Activated CD8-positive, alpha-beta memory T cell treated with anti-CD3 and anti-CD28 coated beads for 24 hours (primary cell): ENCODE measurements at regions not wholly inside any gene's neighbourhood (a gene's known extent, or its start where the extent isn't known, plus 50 kb on each side); places are given as distances from the start of the nearest gene placed in this dataset.
A peak's percentile ranks its signal among the peaks of the same experiment; 100 is the strongest.

Source experiments
- DNase-seq: peaks from one replicate; pipeline ENCODE4 v3.0.0-alpha.2; 2020

DNA sequence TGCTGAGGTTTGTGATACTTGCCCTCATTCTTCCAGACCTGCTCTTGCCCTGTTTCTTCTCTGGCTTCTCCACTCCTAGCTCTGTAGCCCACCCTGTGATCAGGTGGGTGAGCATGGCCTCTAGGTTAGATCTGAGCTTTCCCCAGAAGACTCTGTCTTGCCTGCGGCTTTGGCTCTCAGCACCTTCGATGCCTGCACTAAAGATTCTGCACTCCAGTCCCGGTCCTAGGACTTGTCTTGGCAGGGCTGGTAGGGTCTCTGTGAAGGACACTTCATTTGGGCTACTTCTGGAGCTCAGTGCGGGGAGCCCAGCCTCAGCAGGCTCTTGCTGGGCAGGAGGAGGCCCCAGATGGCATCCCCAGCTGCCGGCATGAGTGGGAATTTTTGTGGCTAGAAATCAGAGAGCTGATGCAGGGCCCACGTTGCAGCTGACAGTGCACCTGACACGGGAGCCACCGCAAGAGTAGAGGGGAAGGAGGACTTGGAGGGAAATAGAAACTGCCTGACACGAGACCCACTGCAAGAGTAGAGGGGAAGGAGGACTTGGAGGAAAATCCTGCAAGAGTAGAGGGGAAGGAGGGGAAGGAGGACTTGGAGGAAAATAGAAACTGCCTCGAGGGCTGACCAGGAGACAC is 226.9 kb upstream of the B3GAT1 start:
- DNase-seq = no peak

DNA sequence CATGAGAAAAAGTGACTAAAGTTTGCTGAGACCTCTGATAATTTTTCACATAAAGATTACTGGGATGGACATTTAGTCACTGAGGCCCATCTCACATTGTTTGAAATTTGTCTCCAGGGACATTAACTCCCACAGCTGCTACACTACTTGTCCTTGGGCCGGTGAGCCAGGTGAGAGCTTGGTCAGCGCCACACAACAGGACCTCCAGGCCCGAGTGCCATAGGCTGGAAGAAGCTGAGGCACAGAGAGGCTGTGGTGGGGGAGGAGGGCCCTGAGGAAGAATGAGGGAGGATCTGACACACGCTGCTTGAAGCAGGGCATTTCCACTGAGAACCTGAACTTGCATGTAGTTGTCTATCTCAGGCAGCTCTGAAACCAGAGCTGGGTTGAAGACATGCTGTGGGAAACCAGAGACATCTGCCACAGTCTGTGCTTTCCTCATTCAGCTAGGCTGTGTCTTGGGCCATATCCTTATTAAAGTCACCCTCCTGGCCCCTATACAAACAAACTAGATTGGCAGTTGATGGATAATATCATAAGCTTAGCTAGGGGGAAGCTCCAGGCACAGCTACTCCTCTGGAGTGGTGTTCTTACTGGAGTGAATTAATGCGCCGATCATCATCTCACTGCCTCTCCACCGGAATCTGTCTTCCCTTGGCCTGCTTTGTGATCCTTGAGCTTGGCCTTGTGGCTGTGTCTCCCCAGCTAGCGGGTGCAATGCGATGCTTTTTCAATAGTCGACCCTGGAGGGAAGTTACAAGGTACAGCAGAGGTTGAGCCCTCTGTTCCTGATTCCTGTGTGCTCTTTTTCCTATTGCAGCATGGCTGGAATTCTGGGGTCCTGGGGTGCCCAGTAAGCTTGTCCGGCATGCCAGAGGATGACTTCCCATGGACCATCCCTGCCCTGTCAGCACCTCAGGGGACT is 225.3 kb upstream of the B3GAT1 start:
- DNase-seq = no peak

DNA sequence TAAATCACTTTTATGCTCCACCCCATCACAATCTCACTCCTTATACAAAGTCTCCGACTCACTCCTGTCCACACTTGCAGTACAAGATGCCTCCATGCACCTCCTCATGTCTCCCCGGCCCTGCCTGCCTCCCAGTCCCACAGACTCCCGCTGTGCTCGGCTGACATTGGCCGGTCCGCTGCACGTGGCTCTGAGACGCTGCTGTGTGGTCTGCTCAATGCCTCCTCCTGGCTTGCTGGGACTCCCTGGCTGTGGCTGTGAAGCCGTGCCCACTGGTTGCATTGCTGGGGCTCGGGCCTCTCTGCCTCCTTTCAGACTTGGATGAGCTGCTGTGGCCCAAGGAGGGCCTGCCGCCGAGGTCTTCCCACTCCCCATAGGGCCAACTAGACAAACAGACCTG is 224.0 kb upstream of the B3GAT1 start:
- DNase-seq = peak; percentile 24

DNA sequence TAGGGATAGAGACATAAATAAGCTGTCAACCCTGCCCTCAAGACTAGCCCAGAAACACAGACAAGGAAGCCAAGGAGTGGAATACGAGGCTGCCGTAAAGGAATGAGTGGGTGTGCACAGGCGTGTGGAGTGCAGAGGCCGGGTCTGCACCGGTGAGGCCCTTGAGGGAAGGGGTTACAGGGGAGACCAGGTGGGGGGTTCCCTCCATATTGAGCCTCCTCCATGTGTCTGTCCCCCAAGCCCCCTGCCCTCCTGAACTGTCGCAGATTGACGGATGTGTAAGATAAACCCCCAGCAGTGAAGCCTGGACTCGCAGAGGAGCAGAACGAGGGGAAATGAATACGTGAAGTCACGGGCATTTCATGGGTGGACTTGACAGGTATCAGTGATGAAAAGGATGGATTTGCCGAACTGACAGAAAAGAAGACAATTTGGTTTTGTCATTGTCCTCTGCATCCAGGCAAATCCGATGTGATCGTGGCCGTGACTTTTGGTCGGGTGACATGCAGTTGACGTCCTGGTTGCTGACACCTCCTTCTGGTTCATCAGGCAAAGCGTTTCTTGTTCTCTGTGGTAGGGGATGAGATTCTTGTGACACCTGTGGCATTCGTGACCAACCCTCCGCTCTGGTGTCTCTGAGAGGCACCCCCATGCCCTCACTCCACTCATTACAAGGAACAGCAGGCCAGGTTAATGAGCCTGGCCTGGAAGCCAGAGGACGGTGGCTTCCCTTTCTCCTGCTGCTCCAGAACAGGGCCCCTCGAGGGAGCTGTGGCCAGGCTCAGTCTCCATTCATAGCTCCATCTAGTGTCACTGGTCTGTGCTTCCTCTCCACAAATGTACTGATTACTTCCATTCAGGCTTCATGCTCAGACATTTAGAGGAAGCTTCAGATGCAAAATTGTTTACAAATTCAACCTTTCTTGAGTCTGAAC is 223.1 kb upstream of the B3GAT1 start:
- peak; percentile 35 for DNase-seq

DNA sequence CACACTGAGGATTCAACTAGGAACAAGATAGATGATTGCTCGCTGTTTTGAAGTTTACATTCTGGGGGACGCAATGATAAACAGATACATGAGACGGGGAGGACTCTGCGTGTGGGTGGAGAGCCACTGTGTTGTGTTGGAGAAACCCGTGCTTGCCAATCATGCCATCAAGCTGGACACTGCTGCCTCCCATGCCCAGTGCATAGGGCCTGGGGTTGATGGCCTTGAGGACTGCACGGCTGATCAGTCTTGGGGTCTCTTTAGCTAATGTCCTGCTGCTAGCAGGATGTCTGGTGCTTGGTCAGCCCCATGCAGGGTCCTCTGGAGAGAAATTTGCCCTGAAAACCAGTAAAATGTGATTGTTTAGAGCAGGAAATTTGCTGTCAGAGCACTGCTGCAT is 221.2 kb upstream of the B3GAT1 start:
- no peak for DNase-seq

DNA sequence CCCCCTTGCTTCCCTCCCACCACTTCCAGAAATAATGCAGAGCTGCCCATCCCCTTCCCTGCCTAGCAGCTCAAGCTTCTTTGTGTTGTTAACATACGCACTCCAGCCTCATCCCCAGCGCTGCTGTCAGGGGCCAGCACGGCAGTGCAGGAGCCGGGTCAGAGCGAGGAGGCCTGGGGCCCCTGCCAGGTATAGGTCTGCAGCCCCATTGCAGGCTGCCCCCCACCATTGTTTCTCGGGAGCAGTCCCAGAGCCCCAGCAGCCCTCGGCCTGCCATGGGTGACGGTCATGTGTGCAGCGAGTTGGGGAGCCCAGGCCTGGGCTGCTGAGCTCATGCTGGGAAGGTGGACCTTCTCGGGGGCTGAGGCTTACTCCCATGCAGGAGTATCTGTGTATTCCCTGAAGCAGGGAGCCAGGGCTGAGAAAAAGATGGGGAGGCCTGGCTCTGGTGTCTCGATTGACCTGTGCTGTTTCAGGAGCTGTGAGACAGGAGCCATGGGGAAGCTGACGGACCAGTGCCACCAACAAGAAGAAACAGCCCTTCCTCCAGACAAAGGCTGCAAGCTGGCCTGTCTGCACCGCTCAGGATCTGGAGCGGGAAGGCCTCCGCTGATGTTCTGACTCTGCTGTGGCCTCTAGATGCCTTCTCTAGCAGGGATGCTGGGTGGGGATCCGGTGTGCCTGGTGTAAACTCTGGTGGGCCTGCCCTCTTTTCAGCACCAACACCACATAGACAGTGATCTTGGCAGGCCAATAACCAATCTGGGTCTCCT is 220.5 kb upstream of the B3GAT1 start:
- no peak for DNase-seq

DNA sequence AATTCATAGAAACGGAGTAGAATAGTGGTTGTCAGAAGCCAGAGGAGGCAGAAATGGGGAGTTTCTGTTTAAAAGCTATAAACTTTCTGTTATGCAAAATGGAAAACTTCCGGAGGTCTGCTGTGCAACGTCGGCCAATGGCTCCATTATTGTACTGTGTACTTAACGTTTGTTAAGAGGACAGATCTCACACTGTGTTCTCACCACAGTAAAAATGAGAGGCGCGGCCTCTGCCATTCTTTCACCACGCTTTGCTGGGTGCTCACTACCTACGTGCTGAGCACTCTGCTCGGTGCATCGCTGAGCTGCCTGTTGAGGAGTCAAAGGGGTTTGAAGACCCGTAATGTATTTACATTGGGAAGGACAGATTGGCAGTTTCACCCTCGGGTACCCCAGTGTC is 218.8 kb upstream of the B3GAT1 start:
- no peak for DNase-seq

DNA sequence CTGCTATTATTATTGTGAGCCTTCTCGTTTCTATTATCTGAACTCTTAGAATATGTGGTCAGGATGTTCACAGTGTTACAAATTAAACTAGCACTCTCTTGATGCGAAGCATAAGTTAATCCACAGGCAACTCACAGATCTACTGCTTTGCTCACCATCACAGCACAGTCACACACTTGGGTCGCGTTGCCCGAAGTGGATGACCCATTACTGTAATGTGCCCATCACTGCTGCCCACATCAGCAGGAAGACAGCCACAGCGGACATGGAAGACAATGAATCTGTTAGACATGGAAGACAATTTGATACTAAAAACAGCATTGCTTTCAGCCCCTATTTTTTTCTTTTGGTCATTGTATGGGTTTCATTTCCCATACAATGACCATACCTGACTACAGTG is 216.4 kb upstream of the B3GAT1 start:
- DNase-seq = no peak

DNA sequence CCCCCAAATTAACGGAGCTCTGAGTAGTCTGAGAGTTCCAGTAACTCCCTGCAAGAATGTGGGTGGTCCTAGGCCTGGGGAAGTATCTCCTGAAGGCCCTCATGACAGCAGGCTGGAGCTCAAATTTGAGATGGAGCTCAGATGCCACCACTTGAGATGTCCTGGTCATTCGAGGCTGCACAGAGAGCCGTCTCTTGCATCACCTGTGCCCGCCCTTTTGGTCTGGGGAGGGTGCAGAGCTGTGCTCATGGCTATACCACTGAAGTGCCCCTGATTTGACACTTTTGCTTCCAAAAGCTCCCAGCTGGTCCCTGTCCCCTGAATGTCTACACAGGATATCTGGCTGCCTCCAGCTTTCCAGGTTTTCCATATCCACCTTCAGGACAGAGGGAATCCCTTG is 214.0 kb upstream of the B3GAT1 start:
- no peak for DNase-seq

DNA sequence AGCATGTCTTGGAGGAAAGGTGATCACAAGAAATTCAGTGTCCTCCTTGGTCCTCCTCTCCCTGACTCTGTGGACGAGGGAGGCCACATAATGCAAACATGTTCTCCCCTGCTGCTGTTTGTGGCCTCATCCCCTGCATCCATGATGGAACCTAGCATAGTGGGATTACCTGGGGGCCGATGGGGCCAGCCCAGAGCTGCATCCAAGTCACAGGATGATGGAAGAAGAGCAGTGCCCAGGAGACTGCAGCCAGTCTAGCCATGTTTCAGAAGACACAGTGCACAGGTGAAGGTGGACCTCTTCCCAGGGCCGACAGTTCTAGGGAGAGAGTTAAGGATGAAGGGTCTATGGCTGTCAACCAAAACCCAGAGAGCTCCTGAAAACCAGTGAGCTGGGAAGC is 213.6 kb upstream of the B3GAT1 start:
- DNase-seq = no peak

DNA sequence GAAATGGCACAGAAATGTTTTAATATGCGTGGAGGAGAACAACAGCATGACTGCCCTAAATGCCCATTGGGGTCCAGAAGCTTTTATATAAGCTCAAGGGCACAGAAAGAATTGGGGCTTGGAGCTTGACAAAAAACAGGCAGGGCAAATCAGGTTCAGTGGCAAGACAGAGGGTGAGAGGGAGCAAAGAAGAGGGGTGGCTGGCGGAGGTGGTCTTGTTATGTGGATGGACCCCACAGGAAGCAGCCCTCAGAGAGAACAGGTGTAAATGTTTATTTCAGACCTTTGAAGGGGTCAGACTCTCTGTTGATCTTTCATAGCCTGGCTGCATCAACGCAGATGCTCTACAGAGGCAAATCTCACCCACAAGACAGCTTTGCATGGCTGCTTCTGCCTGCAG is 213.1 kb upstream of the B3GAT1 start:
- no peak for DNase-seq

DNA sequence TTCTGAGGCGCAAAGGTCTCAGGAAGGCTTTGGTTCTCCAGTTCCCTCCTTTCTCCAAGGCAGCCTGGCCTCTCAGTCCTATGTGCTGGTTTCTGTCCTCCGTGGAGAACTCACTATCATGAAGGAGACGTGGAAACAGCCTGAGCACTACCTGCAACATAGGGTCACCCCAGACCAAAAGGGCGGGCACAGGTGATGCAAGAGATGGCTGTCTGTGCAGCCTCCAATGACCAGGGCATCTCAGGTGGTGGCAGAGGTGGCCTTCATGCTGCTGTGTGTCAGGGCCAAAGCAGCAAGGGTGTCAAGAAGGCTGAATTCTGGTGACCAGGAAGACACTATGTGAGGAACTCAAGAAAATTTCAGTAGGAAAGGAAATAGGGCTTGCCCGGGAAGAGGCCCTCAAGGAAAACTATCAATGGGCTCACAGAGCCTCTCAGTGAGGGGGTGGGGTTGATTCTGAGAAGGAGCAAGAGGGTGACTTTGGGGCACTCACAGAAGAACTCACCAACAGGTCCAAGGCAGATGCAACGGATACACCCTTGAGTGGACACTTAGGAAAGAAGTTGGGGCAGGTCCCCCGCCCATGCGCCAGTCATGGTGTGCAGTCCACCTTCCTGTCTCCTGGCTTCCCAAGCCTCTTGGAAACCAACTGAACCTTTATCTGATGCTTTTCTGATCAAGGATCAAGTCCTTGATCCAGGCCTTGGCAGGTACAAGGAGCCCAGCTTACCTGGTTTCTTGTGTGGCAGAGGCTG is 212.3 kb upstream of the B3GAT1 start:
- no peak for DNase-seq

DNA sequence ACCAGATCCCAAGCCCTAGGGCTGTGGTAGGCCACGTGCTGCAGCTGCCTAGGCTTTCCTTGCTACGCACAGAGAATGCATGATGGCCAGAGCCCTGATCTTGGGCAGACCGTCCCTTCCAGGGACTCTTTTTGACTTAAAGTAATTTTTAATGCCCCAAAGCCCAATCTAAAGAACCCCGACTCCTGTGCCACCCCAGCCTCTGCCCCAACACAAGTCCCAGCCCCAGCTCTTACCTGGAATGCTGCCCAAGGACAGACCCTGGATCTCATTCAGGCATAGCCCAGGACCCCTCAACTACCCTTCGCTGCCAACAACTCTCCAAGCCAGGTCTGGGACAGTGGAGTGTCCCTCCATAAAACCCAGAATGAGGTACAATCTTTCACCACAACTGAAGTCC is 211.7 kb upstream of the B3GAT1 start:
- no peak for DNase-seq

DNA sequence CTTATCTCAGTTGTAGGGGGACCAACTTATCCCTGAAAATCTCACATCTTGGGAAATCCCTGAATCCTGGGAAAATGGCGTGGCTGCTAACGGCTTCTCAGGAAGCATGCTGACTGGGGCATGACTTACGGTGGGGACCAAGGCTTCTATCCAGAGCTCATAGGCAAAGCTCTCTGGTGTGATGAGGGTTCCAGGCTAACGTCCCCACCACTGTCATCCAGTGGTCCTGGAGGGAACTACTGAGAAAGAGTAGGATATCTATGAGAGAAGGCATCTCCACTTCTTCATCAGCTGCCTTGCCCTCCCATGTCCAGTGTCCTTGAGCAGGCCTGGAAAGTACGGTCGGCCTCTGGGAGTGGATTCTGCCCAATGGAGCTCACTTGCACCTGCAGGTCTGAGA is 210.4 kb upstream of the B3GAT1 start:
- no peak for DNase-seq

DNA sequence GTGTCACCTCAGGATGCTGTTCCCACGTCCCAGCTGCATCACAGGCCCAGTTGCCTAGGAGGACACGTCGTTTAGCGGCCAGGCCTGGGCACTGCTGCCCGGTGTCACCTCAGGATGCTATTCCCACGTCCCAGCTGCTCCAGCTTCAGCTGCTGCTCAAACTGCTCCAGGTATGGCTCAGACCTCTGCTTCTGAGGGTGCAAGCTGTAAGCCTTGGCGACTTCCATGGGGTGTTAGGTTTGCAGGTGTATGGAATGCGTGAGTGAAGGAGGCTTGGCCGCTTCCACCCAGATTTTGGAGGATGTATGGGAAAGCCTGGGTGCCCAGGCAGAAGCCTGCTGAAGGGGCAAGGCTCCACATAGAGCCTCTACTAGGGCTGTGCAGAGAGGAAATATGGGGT is 205.3 kb upstream of the B3GAT1 start:
- no peak for DNase-seq

DNA sequence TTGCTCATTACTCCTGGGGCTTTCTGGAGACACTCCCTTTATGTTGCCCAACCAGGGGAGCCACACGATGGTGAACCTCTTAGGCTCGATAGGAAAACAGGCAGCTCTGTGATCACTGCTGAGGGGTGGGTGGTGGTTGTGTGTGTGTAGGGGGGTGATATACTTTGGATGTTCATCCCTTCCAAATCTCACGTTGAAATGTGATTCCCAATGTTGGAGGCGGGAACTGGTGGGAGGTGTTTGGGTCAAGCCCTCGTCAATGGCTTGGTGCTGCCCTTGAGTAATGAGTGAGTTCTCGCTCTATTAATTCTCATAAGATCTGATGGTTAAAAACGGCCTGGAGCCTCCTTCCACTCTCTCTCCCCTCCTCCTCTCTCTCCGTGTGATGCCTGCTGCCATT is 204.0 kb upstream of the B3GAT1 start:
- no peak for DNase-seq

DNA sequence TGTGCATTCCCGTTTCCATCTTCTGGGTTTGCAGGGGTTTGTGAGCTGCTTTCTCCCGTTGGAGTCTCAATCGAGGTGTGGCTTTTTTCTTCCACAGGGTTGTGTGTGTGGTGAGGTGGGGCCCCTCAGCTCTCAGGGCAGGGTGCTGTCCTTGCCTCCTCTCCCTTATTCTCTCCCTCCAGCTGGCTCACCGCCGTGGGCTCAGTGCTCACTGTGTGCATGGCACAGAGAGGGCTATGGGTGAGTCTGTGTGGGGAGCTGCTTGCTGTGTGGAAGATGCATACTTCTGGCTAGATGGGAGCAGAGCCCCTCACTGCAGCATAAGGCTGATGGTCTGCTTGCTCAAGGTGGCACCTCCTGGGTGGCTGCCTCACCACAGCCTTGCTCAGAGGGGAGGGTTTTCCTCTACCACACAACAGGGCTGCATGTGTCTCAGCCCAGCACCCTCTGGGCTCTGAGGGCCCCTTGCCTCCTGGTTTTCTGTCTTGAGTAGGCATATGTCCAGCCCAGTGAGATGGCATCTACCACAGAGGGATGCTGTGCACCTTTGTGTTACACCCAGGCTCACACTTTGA is 203.1 kb upstream of the B3GAT1 start:
- DNase-seq = no peak

DNA sequence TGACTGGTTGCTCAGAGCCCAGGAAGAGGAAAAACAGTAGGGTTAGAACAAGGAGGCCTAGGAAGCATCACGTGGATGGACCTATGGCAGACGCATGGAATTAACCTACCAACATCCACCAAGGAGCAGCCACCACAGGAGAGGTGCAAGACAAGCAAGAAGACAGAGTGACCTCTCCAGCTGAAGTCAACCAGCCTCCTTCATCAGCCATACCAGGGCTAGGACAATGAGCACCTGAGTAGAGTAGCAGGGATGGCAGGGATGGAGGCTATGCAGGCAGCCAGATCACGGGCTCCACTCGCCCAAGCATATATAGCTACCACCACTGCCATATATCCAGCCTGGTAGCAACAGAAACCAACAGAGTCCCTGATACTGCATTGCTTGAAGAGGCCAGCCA is 202.1 kb upstream of the B3GAT1 start:
- no peak for DNase-seq

DNA sequence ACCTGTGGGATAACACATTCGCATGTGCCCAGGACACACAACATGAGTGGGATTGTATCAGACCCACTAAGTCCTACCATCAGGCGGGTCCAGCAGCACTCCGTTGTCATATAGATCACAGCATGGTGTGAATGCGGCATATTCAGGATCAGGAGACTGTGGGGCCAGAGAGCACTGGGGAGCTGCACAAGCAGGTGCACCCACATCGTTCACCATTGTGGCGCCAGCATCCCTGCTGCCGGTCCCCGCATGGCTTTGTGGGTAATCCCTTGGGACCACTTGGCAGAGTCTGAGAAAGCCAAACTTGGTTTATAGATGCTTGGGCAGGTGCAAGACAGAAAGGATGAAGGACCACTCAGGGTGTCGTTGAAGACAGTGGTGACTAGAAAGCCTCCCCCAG is 201.6 kb upstream of the B3GAT1 start:
- no peak for DNase-seq

DNA sequence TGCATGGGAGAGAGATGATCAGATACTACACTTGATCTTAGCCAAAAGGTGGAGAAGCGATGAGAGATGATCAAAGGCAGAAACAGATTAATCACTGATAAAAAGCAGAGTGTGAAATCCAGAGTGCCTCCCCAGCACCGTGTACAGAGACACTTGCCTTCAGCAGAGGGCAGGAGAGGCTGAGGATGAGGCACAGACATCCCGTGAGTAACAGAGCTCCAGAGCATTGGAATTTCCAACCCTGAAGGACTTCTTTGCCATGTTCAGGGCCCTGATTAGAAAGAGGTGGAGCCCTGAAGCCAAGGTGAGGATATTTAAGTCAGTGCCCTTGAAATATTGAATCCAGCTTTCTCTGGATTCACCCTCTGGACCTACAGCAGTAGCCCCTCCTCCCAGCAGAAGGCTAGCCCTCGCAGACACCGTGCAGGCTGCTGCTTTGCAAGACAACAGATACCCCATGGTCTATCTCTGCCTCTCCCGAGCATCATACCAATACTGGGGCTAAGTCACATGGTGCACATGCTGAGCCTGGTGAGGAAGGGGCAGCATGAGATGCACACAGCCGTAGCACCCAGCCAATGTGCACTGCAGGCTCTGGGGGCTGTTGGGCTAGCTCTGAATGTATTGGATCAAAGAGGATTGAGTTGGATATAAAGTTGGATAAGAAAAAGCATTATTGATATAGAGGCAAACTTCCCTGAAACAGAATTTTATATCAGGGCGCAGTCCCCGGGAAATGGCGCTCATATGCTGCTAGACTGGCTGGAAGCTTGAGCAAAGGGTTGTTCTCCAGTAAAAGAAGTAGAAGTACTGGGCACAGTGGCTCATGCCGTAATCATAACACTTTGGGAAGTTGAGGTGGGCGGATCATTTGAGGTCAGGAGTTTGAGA is 200.3 kb upstream of the B3GAT1 start:
- DNase-seq = no peak
